GM19351 (cell line): ENCODE measurements at regions not wholly inside any gene's neighbourhood (a gene's known extent, or its start where the extent isn't known, plus 50 kb on each side); places are given as distances from the start of the nearest gene placed in this dataset.

Source experiments
- ATAC-seq: cut with Tn5 transposase; IDR thresholded peaks from one replicate; pipeline ENCODE4 v1.9.1; 2021; ENCODE audit warnings: mild to moderate bottlenecking, moderate library complexity; ENCODE audit not compliant: unreplicated experiment

GRCh38 chr4:115850799-115851509 is 737.5 kb upstream of the NDST4 start:
- ATAC-seq: peak; percentile 41

GRCh38 chr4:115844180-115844579 is 730.8 kb upstream of the NDST4 start:
- ATAC-seq: no peak

- ATAC-seq: no peak
These were observed 728.5 kb upstream of the NDST4 start for GRCh38 chr4:115841871-115842270.

- no peak for ATAC-seq
These were observed 721.0 kb upstream of the NDST4 start for GRCh38 chr4:115834441-115834840.

GRCh38 chr4:115824630-115825029 is 711.2 kb upstream of the NDST4 start:
- no peak for ATAC-seq

GRCh38 chr4:115803825-115804224 is 690.4 kb upstream of the NDST4 start:
- ATAC-seq: no peak

- no peak for ATAC-seq
These were observed 677.4 kb upstream of the NDST4 start for GRCh38 chr4:115790812-115791211.

- ATAC-seq: no peak
These were observed 668.2 kb upstream of the NDST4 start for GRCh38 chr4:115781528-115782146.

- ATAC-seq: peak; percentile 73
These were observed 667.4 kb upstream of the NDST4 start for GRCh38 chr4:115780835-115781234.

GRCh38 chr4:115780268-115780667 is 666.8 kb upstream of the NDST4 start:
- no peak for ATAC-seq

- ATAC-seq: no peak
These were observed 656.7 kb upstream of the NDST4 start for GRCh38 chr4:115770046-115770543.

- ATAC-seq: no peak
These were observed 656.0 kb upstream of the NDST4 start for GRCh38 chr4:115769396-115769795.

- ATAC-seq: no peak
These were observed 649.6 kb upstream of the NDST4 start for GRCh38 chr4:115763051-115763450.

GRCh38 chr4:115759231-115759630 is 645.8 kb upstream of the NDST4 start:
- ATAC-seq: no peak

- ATAC-seq: no peak
These were observed 636.0 kb upstream of the NDST4 start for GRCh38 chr4:115749404-115749803.

- no peak for ATAC-seq
These were observed 627.4 kb upstream of the NDST4 start for GRCh38 chr4:115740806-115741205.

- ATAC-seq: no peak
These were observed 616.4 kb upstream of the NDST4 start for GRCh38 chr4:115729739-115730266.

- ATAC-seq: no peak
These were observed 610.2 kb upstream of the NDST4 start for GRCh38 chr4:115723621-115724020.

GRCh38 chr4:115720611-115721010 is 607.2 kb upstream of the NDST4 start:
- ATAC-seq: no peak

GRCh38 chr4:115711575-115711974 is 598.2 kb upstream of the NDST4 start:
- no peak for ATAC-seq

GRCh38 chr4:115688961-115689360 is 575.5 kb upstream of the NDST4 start:
- no peak for ATAC-seq

- no peak for ATAC-seq
These were observed 573.8 kb upstream of the NDST4 start for GRCh38 chr4:115687052-115687755.
